ENCODE measurements at regions not wholly inside any gene's neighbourhood (a gene's known extent, or its start where the extent isn't known, plus 50 kb on each side); places are given as distances from the start of the nearest gene placed in this dataset.

- no peak for TF ChIP-seq CTCF (IDR thresholded peaks at IDR 0.05; ENCODE audit: low read depth, low read length, missing input control)
- no peak for TF ChIP-seq ATF3 (IDR thresholded peaks at IDR 0.05)
- TF ChIP-seq EGR1 (IDR thresholded peaks at IDR 0.05; ENCODE audit: low read depth in 2 of 2) = no peak
- TF ChIP-seq ZBTB33 (IDR thresholded peaks at IDR 0.05) = no peak
- no peak for TF ChIP-seq YY1 (IDR thresholded peaks at IDR 0.05)
- TF ChIP-seq FOXA1 (IDR thresholded peaks at IDR 0.05) = no peak
- TF ChIP-seq HNF4A (conservative IDR thresholded peaks at IDR 0.05) = no peak
These were observed 213.9 kb downstream of the BAMBI start (continued) for GRCh38 chr10:28891058-28891713.

- Histone ChIP-seq H3K36me3 (ENCODE audit: control insufficient read depth in 4 of 4, insufficient read depth in 3 of 4, low read depth in 1 of 4, low read length in 3 of 4) (no peaks in the 10 kb centered on the region), H3K4me1 (ENCODE audit: control insufficient read depth in 4 of 4, insufficient read depth in 4 of 4, low read length in 3 of 4) (no peaks in the 10 kb centered on the region), H3K9ac (ENCODE audit: low read depth in 1 of 2, low read length in 2 of 2) (no peak overlapping the region), H3K27ac (ENCODE audit: low read depth in 1 of 2, low read length in 2 of 2) (no peak overlapping the region), H3K27me3 (ENCODE audit: control insufficient read depth in 4 of 4, insufficient read depth in 4 of 4, low read length in 3 of 4) (no peaks in the 10 kb centered on the region), H3K4me3 (ENCODE audit: low read depth in 1 of 3, low read length in 3 of 3) (no peak overlapping the region), H3K9me3 (ENCODE audit: control insufficient read depth in 4 of 4, low read length in 3 of 4) (no peaks in the 10 kb centered on the region)
- 88% methylated on average over 9 of the region's 9 CpGs for WGBS
- TF ChIP-seq TAF1 (conservative IDR thresholded peaks at IDR 0.05) = no peak
- TF ChIP-seq ATF3 (IDR thresholded peaks at IDR 0.05) = no peak
- no peak for TF ChIP-seq JUND (IDR thresholded peaks at IDR 0.05)
- no peak for TF ChIP-seq FOXA1 (IDR thresholded peaks at IDR 0.05)
- TF ChIP-seq MAX (IDR thresholded peaks at IDR 0.05) = no peak
- no peak for TF ChIP-seq CTCF (IDR thresholded peaks at IDR 0.05; ENCODE audit: low read depth, low read length, missing input control)
- DNase-seq (ENCODE audit: low spot score) = no peak
These were observed 215.7 kb downstream of the BAMBI start for GRCh38 chr10:28892818-28893547.

- no peaks in the 10 kb centered on the region for H3K9me3 ChIP-seq (ENCODE audit: control insufficient read depth in 4 of 4, low read length in 3 of 4)
- no peak for DNase-seq (ENCODE audit: low spot score)
- TF ChIP-seq FOXA2 (IDR thresholded peaks at IDR 0.05) (no peak), EGR1 (IDR thresholded peaks at IDR 0.05; ENCODE audit: low read depth in 2 of 2) (no peak), CTCF (IDR thresholded peaks at IDR 0.05; ENCODE audit: low read depth, low read length, missing input control) (no peak), REST (IDR thresholded peaks at IDR 0.05) (no peak), ATF3 (IDR thresholded peaks at IDR 0.05) (no peak), RAD21 (IDR thresholded peaks at IDR 0.05) (no peak), FOXA1 (IDR thresholded peaks at IDR 0.05) (no peak), JUND (IDR thresholded peaks at IDR 0.05) (no peak)
These were observed 216.8 kb downstream of the BAMBI start for GRCh38 chr10:28894146-28894545.

More at GRCh38 chr10:28894146-28894545, 216.8 kb downstream of the BAMBI start:
- H3K27me3 ChIP-seq (ENCODE audit: control insufficient read depth in 4 of 4, insufficient read depth in 4 of 4, low read length in 3 of 4) = no peaks in the 10 kb centered on the region
- no peak overlapping the region for H3K9ac ChIP-seq (ENCODE audit: low read depth in 1 of 2, low read length in 2 of 2)
- H3K4me3 ChIP-seq (ENCODE audit: low read depth in 1 of 3, low read length in 3 of 3) = no peak overlapping the region
- no peaks in the 10 kb centered on the region for H3K4me1 ChIP-seq (ENCODE audit: control insufficient read depth in 4 of 4, insufficient read depth in 4 of 4, low read length in 3 of 4)
- WGBS = 90% methylated on average over 5 of the region's 5 CpGs
- no peak overlapping the region for H3K27ac ChIP-seq (ENCODE audit: low read depth in 1 of 2, low read length in 2 of 2)
- no peaks in the 10 kb centered on the region for H3K36me3 ChIP-seq (ENCODE audit: control insufficient read depth in 4 of 4, insufficient read depth in 3 of 4, low read depth in 1 of 4, low read length in 3 of 4)
